Activated naive CD8-positive, alpha-beta T cell treated with anti-CD3 and anti-CD28 coated beads, Interleukin-2, amount 10 ng/mL, durations not matched to agents 7 days and 5 days (primary cell): ENCODE measurements at regions not wholly inside any gene's neighbourhood (a gene's known extent, or its start where the extent isn't known, plus 50 kb on each side); places are given as distances from the start of the nearest gene placed in this dataset.

Experiments used
- ATAC-seq: fragments of 150-1000 bp; cut with Tn5 transposase; one replicate; pipeline ENCODE4 v1.10.0; 2021; ENCODE audit warnings: low read depth, moderate library complexity
- POLR2A ChIA-PET: fragments of 350-600 bp; sonication (Branson Sonifier 250); formaldehyde crosslinking; loops from one replicate; lab custom pipeline; 2021; ENCODE audit warnings: antibody characterized with exemption; lab: Charles Lee
- DNase-seq: peaks from one replicate; pipeline ENCODE4 v3.0.0; 2021
- H3K27ac Mint-ChIP-seq: one replicate; pipeline ENCODE4 v1.8.0; 2022; ENCODE audit warnings: mild to moderate bottlenecking, mixed read lengths
- H3K27me3 Mint-ChIP-seq: one replicate; pipeline ENCODE4 v1.8.0; 2022; ENCODE audit warnings: mild to moderate bottlenecking, moderate library complexity, mixed read lengths
- H3K36me3 Mint-ChIP-seq: one replicate; pipeline ENCODE4 v1.8.0; 2021; ENCODE audit warnings: mild to moderate bottlenecking, mixed read lengths
- H3K4me1 Mint-ChIP-seq: one replicate; pipeline ENCODE4 v1.8.0; 2021; ENCODE audit warnings: mixed read lengths
- H3K4me3 Mint-ChIP-seq: one replicate; pipeline ENCODE4 v1.8.0; 2022; ENCODE audit warnings: mild to moderate bottlenecking, moderate library complexity, mixed read lengths
- H3K9me3 Mint-ChIP-seq: one replicate; pipeline ENCODE4 v1.8.0; 2021; ENCODE audit warnings: mixed read lengths

DNA sequence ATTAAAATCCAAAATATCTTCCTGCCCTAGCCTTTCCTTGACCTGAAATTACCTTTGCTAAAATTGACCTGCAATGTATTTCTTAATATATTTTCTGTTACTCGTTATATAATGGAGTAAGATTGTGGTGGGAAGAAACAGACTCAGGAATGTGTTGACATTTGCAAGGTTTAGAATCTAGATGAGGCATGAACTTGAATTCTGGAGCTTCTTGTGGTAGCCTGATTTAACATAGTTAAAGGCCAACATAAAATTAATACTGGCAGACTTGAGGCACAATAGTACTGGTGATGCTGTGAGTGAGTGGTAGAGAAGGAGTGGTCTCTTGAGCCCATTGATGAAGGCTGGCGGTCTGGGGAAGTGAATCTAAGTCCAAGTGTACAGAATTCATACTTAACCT lies 197.9 kb upstream of the SPRY1 start:
- no peaks in the 10 kb centered on the region for H3K9me3 Mint-ChIP-seq
- no peak overlapping the region for H3K4me3 Mint-ChIP-seq
- POLR2A ChIA-PET, result no interaction called here
- H3K27me3 Mint-ChIP-seq, result no peaks in the 10 kb centered on the region
- ATAC-seq (no peak), DNase-seq (no peak)
- H3K36me3 Mint-ChIP-seq, result no peaks in the 10 kb centered on the region
- H3K4me1 Mint-ChIP-seq, result no peaks in the 10 kb centered on the region
- H3K27ac Mint-ChIP-seq, result no peak overlapping the region

DNA sequence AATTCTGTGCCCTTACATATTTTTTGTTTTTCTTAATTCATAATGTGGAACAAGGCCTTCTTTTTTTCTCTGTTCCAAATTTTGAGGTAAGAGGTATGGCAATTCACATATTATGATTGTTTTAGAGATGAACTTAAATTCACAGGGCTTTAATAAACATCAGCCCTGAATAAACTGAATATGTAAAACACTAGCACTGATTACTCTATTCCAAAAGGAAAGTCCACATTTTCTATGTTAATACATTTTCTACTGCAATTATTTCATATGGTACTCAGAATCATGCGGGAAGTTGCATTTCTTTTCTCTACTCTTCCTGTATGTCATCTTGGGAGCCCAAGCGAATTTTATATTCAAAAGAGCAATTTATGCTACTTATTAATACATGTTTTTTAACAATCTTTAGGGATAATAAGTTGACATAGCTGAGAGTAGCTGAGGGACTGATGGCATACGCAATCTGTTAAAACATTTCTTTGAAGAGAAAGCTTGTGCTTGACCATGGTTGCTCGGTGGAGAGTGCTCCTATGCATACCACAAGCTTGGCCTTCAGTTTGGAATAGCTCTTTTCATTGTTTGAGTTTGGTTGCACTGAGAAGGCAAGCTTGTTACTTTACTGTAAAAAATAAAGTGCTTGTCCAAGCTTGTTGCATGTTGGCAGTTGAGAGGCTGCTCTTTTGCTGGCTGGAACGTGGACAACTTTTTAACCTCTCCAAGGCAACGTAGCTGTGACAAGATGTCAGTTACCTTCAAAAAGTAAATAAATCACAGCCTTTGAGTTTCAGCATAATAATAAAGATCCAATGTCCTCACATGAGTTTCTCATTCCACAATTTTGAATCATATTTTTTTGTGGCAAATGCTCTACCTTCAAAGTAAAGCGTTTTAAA lies 196.3 kb upstream of the SPRY1 start:
- no peak for ATAC-seq
- Mint-ChIP-seq H3K9me3 (no peaks in the 10 kb centered on the region), H3K36me3 (no peaks in the 10 kb centered on the region), H3K27me3 (no peaks in the 10 kb centered on the region), H3K4me3 (no peak overlapping the region), H3K4me1 (no peaks in the 10 kb centered on the region), H3K27ac (no peak overlapping the region)
- POLR2A ChIA-PET, result no interaction called here
- no peak for DNase-seq

DNA sequence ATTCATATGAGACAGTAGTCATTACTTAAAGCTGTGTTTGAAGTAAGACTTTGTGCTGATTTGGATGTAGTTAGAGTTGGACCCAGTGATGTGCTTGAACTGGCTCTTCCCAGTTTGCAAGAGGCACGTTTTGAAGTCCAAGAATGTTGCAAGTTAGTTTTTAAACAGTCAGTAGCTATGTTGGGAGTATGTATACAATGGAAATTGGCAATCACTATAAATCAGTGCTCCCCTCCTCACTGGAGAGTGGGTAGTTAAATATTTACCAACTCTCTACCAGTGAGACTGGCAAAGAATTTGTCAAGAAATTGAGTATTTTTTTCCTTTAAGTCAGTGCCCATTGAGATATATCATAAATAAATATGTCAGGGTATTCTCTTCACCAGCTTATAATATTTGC lies 191.9 kb upstream of the SPRY1 start:
- POLR2A ChIA-PET, result no interaction called here
- H3K4me3 Mint-ChIP-seq, result no peak overlapping the region
- H3K36me3 Mint-ChIP-seq, result peaks cover 5% of the 10 kb centered on the region
- H3K4me1 Mint-ChIP-seq, result no peaks in the 10 kb centered on the region
- H3K9me3 Mint-ChIP-seq, result no peaks in the 10 kb centered on the region
- no peaks in the 10 kb centered on the region for H3K27me3 Mint-ChIP-seq
- no peak overlapping the region for H3K27ac Mint-ChIP-seq
- DNase-seq, result no peak
- no peak for ATAC-seq

DNA sequence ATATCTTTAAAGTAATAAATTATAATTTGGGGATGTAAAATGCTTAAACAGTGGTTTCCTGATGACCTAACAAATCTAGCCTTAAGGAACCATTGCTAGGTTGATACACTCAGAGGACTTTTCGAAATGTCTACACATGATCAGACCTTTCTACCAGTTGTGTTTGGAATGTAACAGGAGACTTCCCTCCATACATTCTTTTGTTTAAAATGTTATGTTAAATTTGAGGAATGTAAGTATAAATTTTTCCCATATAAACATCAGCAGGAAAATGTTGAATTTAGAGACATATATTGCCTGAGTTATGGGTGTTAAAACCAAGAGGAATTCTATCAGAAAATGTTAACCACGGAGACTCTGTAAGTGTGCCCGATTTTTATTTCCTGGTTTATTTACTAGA lies 190.6 kb upstream of the SPRY1 start:
- H3K9me3 Mint-ChIP-seq, result no peaks in the 10 kb centered on the region
- H3K4me1 Mint-ChIP-seq, result no peaks in the 10 kb centered on the region
- DNase-seq, result no peak
- no peaks in the 10 kb centered on the region for H3K27me3 Mint-ChIP-seq
- no peak for ATAC-seq
- no peak overlapping the region for H3K4me3 Mint-ChIP-seq
- POLR2A ChIA-PET, result no interaction called here
- no peak overlapping the region for H3K27ac Mint-ChIP-seq
- peaks cover 5% of the 10 kb centered on the region for H3K36me3 Mint-ChIP-seq

DNA sequence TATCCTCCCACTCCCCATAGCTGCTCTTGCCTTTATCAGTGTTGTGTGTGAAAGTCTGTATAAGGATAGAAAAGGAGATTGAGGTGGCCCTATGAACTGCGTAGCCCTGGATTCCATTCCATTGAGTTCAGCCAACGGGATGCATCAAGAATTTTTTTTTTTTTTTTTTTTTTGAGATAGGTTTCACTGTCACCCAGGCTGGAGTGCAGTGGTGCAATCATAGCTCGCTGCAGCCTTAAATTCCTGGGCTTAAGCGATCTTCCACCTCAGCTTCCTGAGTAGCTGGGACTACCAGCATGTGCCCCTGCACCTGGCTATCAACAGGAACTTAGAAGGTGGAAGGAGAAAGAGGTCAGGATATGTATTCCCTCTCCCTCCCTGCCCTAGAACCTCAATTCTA lies 187.2 kb upstream of the SPRY1 start:
- Mint-ChIP-seq H3K4me3 (no peak overlapping the region), H3K27me3 (no peaks in the 10 kb centered on the region), H3K4me1 (no peaks in the 10 kb centered on the region), H3K9me3 (no peaks in the 10 kb centered on the region), H3K36me3 (peaks cover 5% of the 10 kb centered on the region), H3K27ac (no peak overlapping the region)
- ATAC-seq, result no peak
- no peak for DNase-seq
- POLR2A ChIA-PET, result no interaction called here

DNA sequence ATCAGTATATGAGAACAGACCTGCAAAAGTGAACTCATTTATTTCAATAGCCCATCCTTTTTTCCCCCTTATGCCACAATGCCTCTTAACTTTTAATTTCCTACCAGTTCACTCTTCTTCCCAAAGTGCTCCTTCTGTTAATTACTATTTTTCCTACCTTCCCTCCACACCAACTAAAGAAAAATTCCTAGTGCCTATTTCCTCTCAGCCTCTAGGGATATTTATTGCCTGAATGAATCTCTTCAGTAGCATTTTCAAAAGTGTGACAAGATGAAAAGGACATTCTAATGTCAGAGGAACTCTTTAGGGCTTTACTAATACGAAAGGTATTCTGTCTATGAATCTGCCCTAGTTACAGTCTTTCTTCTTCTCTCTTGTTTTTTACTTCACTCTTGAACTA lies 181.1 kb upstream of the SPRY1 start:
- Mint-ChIP-seq H3K36me3 (no peaks in the 10 kb centered on the region), H3K4me3 (no peak overlapping the region), H3K27ac (no peak overlapping the region), H3K4me1 (no peaks in the 10 kb centered on the region), H3K9me3 (no peaks in the 10 kb centered on the region), H3K27me3 (no peaks in the 10 kb centered on the region)
- no peak for DNase-seq
- POLR2A ChIA-PET, result no interaction called here
- ATAC-seq, result no peak

DNA sequence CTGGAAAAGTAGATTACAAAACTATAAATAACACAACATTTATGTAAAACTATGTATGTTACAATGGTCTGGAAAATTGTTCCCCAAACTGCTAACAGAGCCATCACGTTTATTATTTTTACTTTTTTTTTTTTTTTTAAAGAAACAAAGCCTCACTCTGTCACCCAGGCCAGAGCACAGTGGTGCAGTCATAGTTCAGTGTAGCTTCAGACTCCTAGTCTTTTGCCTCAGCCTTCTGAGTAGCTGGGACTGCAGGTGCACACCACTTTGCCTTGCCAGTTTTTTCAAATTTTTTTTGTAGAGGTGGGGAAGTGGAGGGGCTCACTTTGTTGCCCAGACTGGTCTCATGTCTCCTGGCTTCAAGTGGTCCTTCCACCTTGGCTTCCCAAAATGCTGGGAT lies 180.1 kb upstream of the SPRY1 start:
- no peaks in the 10 kb centered on the region for H3K4me1 Mint-ChIP-seq
- no peak for DNase-seq
- no peaks in the 10 kb centered on the region for H3K27me3 Mint-ChIP-seq
- H3K27ac Mint-ChIP-seq, result no peak overlapping the region
- no peak for ATAC-seq
- H3K4me3 Mint-ChIP-seq, result no peak overlapping the region
- no peaks in the 10 kb centered on the region for H3K9me3 Mint-ChIP-seq
- no peaks in the 10 kb centered on the region for H3K36me3 Mint-ChIP-seq
- POLR2A ChIA-PET, result no interaction called here

DNA sequence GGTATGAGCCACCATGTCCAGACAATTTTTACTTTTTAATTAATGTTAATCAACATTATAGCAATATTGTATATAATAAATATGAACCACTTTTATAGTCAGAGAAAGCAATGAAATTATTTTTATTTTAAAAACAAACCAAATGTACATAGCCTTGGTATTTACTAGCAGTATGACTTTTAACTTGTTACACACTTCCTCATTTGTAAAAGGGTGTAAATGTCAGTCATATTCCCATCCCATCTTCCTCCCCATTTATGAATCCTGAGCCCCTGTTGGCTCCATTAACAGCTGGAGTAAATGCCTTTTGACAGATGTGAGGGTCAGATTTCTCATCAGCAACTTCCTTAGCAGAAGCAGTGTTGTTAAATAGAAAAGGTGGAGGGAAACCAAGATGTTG lies 179.6 kb upstream of the SPRY1 start:
- ATAC-seq (no peak), DNase-seq (no peak)
- H3K36me3 Mint-ChIP-seq, result no peaks in the 10 kb centered on the region
- POLR2A ChIA-PET, result no interaction called here
- no peaks in the 10 kb centered on the region for H3K27me3 Mint-ChIP-seq
- H3K9me3 Mint-ChIP-seq, result no peaks in the 10 kb centered on the region
- no peak overlapping the region for H3K4me3 Mint-ChIP-seq
- no peak overlapping the region for H3K27ac Mint-ChIP-seq
- H3K4me1 Mint-ChIP-seq, result no peaks in the 10 kb centered on the region

DNA sequence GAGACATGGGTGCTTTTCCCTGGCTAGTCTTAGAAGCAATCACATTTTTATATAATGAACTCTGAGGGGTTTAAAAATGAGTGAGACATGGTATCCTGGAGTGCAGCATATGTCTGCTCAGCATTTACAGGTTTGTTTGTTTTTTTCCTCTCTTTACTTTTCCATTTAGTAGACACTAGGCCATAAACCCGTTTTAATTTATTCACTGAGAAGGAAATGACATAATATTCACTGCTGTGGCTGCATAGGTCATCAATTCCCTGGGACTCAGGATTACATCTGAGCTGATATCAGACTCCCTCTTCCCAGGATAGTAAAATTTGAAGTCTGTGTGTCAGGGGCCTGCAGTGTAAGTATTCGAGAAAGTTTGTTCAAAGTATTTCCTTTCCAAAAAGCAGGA lies 178.9 kb upstream of the SPRY1 start:
- H3K27ac Mint-ChIP-seq, result no peak overlapping the region
- no peaks in the 10 kb centered on the region for H3K27me3 Mint-ChIP-seq
- no peak overlapping the region for H3K4me3 Mint-ChIP-seq
- no peaks in the 10 kb centered on the region for H3K9me3 Mint-ChIP-seq
- H3K36me3 Mint-ChIP-seq, result no peaks in the 10 kb centered on the region
- ATAC-seq (no peak), DNase-seq (no peak)
- H3K4me1 Mint-ChIP-seq, result no peaks in the 10 kb centered on the region
- POLR2A ChIA-PET, result no interaction called here

DNA sequence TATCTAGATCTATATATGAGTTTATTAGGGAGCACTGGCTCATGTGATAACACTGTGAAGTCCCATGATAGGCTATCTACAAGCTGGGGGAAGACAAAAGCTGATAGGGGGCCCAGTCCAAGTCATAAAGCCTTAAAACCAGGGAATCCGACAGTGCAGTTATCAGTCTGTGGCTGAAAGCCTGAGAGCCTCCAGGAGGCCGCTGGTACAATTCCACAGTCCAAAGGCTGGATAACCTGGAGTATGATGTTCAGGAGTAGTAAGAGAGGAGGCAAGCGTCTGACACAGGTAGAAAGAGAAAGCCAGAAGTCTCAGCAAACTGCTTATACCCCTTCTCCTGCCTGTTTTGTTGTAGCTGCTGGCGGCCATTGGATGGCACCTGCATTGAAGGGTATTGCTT lies 177.6 kb upstream of the SPRY1 start:
- Mint-ChIP-seq H3K4me1 (no peaks in the 10 kb centered on the region), H3K4me3 (no peak overlapping the region), H3K27ac (no peak overlapping the region), H3K9me3 (no peaks in the 10 kb centered on the region), H3K27me3 (no peaks in the 10 kb centered on the region), H3K36me3 (no peaks in the 10 kb centered on the region)
- ATAC-seq (no peak), DNase-seq (no peak)
- POLR2A ChIA-PET, result no interaction called here

DNA sequence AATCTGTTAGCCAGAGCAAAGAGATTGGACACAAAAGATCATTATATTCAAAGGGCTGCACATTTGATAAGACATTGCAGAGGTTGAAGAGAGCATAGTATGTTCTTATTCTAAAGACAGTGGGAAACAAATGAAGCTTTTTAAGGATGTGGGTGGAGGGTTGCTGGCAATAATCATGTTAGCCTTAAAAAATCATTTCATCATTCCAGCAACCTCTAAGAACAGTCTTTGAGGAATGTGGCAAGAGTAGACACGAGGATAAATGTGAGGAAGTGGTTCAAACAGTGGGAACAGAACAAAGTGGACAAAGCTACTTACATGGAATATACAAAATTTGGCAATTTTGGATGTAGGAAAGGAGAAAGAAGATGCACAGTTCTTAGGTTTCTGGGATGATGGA lies 167.3 kb upstream of the SPRY1 start:
- no peak for ATAC-seq
- no peak for DNase-seq
- Mint-ChIP-seq H3K27ac (no peak overlapping the region), H3K27me3 (no peaks in the 10 kb centered on the region), H3K36me3 (peaks cover 19% of the 10 kb centered on the region), H3K4me1 (no peaks in the 10 kb centered on the region), H3K4me3 (no peak overlapping the region), H3K9me3 (peaks cover 3% of the 10 kb centered on the region)
- POLR2A ChIA-PET, result no interaction called here

DNA sequence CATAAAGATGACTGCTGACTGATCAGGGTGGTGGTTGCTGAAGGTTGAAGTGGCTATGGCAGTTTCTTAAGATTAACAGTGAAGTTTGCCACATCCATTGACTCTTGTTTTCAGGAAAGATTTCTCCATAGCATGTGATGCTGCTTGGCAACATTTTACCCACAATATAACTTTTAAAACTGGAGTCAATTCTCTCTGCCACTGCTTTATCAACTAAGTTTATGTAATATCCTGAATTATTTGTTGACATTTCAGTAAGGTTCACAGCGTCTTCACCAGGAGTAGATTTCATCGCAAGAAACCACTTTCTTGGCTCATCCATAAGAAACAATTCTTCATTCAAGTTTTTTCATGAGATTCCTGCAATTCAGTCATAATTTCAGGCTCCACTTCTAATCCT lies 166.5 kb upstream of the SPRY1 start:
- Mint-ChIP-seq H3K27ac (no peak overlapping the region), H3K9me3 (peaks cover 3% of the 10 kb centered on the region), H3K27me3 (no peaks in the 10 kb centered on the region), H3K36me3 (peaks cover 18% of the 10 kb centered on the region), H3K4me1 (no peaks in the 10 kb centered on the region), H3K4me3 (no peak overlapping the region)
- no peak for DNase-seq
- no peak for ATAC-seq
- POLR2A ChIA-PET, result no interaction called here

DNA sequence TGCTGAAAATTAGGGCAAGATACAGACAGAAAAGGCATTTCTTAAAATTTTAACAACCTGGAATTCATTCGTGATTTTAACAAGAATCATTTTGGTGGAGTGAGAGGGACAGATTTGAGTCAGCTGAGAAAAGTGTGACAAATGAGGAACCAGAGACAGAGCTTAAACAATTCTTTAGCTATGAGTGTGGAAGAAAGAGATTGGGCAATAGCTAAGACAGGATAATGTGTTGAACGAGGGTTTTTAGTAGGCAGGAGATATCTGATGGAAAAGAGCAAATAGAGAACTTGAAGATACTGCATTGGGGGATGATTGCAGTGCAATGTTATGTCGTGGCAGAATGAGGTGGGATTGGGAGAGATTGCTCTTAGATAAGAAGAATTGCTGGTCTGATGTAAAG lies 164.2 kb upstream of the SPRY1 start:
- peaks cover 12% of the 10 kb centered on the region for H3K36me3 Mint-ChIP-seq
- DNase-seq (no peak), ATAC-seq (no peak)
- no peak overlapping the region for H3K27ac Mint-ChIP-seq
- no peaks in the 10 kb centered on the region for H3K4me1 Mint-ChIP-seq
- POLR2A ChIA-PET, result no interaction called here
- H3K4me3 Mint-ChIP-seq, result no peak overlapping the region
- no peaks in the 10 kb centered on the region for H3K27me3 Mint-ChIP-seq
- H3K9me3 Mint-ChIP-seq, result peaks cover 3% of the 10 kb centered on the region

DNA sequence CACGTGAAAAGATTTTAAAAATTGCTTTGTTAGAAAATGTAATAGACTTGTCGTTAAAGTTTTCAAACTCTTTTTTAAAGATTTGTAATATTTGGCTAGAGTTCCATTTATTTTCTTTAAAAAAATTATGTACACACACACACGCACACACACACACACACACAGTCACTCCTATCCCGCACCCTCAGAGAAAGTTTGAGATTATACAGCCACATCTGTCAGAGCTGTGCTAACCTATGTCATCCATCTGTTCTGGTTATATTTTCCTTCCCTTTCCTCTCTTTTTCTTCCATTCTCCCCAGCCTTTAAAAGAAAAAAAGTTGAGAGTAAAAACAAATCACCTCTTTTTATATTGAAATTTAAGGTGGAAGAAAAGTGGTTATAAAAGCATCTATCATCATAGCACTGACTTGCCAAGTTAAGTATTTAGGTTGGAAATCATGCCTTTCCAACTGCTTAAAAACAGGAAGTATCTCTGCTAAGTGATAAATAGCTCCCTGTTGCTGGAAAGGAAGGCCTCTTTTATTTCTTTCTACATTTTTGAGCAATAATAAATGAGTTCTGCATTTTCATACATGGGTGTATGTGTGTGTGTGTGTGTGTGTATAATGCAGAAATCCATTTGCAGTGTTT lies 163.3 kb upstream of the SPRY1 start:
- POLR2A ChIA-PET, result no interaction called here
- peaks cover 3% of the 10 kb centered on the region for H3K9me3 Mint-ChIP-seq
- ATAC-seq (no peak), DNase-seq (no peak)
- no peak overlapping the region for H3K4me3 Mint-ChIP-seq
- H3K27me3 Mint-ChIP-seq, result no peaks in the 10 kb centered on the region
- no peak overlapping the region for H3K27ac Mint-ChIP-seq
- H3K4me1 Mint-ChIP-seq, result no peaks in the 10 kb centered on the region
- H3K36me3 Mint-ChIP-seq, result peaks cover 12% of the 10 kb centered on the region
